T-helper 2 cell (primary cell): ENCODE measurements at regions not wholly inside any gene's neighbourhood (a gene's known extent, or its start where the extent isn't known, plus 50 kb on each side); places are given as distances from the start of the nearest gene placed in this dataset.

Experiments used
- DNase-seq, 5 experiments: peaks; one replicate each; pipeline versions ENCODE4 v3.0.0 to v3.0.0-alpha.2; 2012 to 2022

GRCh38 chr4:135207531-135207930 lies 1005.9 kb upstream of the PABPC4L start:
- DNase-seq: no peak

- DNase-seq: no peak
Measured at GRCh38 chr4:135204311-135204710, 1002.7 kb upstream of the PABPC4L start.

- no peak for DNase-seq
Measured at GRCh38 chr4:135201081-135201480, 999.5 kb upstream of the PABPC4L start.

GRCh38 chr4:135197641-135198040 lies 996.1 kb upstream of the PABPC4L start:
- no peak for DNase-seq

GRCh38 chr4:135194477-135194876 lies 992.9 kb upstream of the PABPC4L start:
- DNase-seq: no peak

- no peak for DNase-seq
Measured at GRCh38 chr4:135192751-135193535, 991.4 kb upstream of the PABPC4L start.

- no peak for DNase-seq
Measured at GRCh38 chr4:135191596-135191995, 990.0 kb upstream of the PABPC4L start.

- no peak for DNase-seq
Measured at GRCh38 chr4:135186002-135186401, 984.4 kb upstream of the PABPC4L start.

GRCh38 chr4:135185256-135185655 lies 983.7 kb upstream of the PABPC4L start:
- DNase-seq: no peak

GRCh38 chr4:135184715-135185114 lies 983.1 kb upstream of the PABPC4L start:
- DNase-seq: no peak

- no peak for DNase-seq
Measured at GRCh38 chr4:135177321-135177720, 975.7 kb upstream of the PABPC4L start.

GRCh38 chr4:135166661-135167060 lies 965.1 kb upstream of the PABPC4L start:
- no peak for DNase-seq

- DNase-seq: no peak
Measured at GRCh38 chr4:135164601-135165000, 963.0 kb upstream of the PABPC4L start.

GRCh38 chr4:135144498-135144897 lies 942.9 kb upstream of the PABPC4L start:
- DNase-seq: no peak

GRCh38 chr4:135124196-135124595 lies 922.6 kb upstream of the PABPC4L start:
- DNase-seq: no peak

GRCh38 chr4:135123632-135124031 lies 922.0 kb upstream of the PABPC4L start:
- no peak for DNase-seq

GRCh38 chr4:135122457-135122856 lies 920.9 kb upstream of the PABPC4L start:
- DNase-seq: no peak

GRCh38 chr4:135120195-135120594 lies 918.6 kb upstream of the PABPC4L start:
- DNase-seq: no peak

GRCh38 chr4:135114079-135114478 lies 912.5 kb upstream of the PABPC4L start:
- DNase-seq: no peak

GRCh38 chr4:135098061-135098460 lies 896.5 kb upstream of the PABPC4L start:
- no peak for DNase-seq

GRCh38 chr4:135073389-135073788 lies 871.8 kb upstream of the PABPC4L start:
- no peak for DNase-seq

- no peak for DNase-seq
Measured at GRCh38 chr4:135072553-135072952, 871.0 kb upstream of the PABPC4L start.

- no peak for DNase-seq
Measured at GRCh38 chr4:135065366-135065765, 863.8 kb upstream of the PABPC4L start.

GRCh38 chr4:135050086-135050717 lies 848.6 kb upstream of the PABPC4L start:
- DNase-seq: no peak

- DNase-seq: no peak
Measured at GRCh38 chr4:135032670-135033069, 831.1 kb upstream of the PABPC4L start.
